H1 (cell line): ENCODE measurements at regions not wholly inside any gene's neighbourhood (a gene's known extent, or its start where the extent isn't known, plus 50 kb on each side); places are given as distances from the start of the nearest gene placed in this dataset.

Source experiments
- CTCF ChIA-PET: fragments of 300-600 bp; sonication (Branson Sonifier 250); formaldehyde crosslinking; loops from one replicate; lab custom pipeline; 2021; ENCODE audit not compliant: partially characterized antibody; lab: Charles Lee
- POLR2A ChIA-PET: fragments of 300-600 bp; sonication (Branson Sonifier 250); formaldehyde crosslinking; loops from one replicate; lab custom pipeline; 2021; ENCODE audit warnings: inconsistent platforms; ENCODE audit not compliant: partially characterized antibody; lab: Charles Lee
- DNase-seq, 2 experiments: peaks; one replicate each; pipeline versions ENCODE4 v3.0.0 to v3.0.0-alpha.2; 2010 to 2022; ENCODE audit warnings: low spot score in 2 of 2, low read depth in 1 of 2, mixed read lengths in 1 of 2
- FAIRE-seq: peaks from 2 replicates; lab custom pipeline; 2011; peaks lifted over from hg19 to GRCh38; lab: Jason Lieb, UNC
- H2AFZ ChIP-seq: 2 replicates; pipeline ENCODE4 v1.8.1; 2012; ENCODE audit warnings: low read length, inconsistent platforms
- H2AK5ac ChIP-seq: 2 replicates; pipeline ENCODE4 v1.6.1; 2013; ENCODE audit warnings: low read depth, low read length
- H2BK120ac ChIP-seq: replicated peaks from 2 replicates; pipeline ENCODE3; 2013; ENCODE audit warnings: low read depth, low read length, inconsistent platforms
- H2BK12ac ChIP-seq: 2 replicates; pipeline ENCODE4 v1.6.1; 2013; ENCODE audit warnings: low read depth, low read length
- H2BK15ac ChIP-seq: 2 replicates; pipeline ENCODE4 v1.6.1; 2013; ENCODE audit warnings: low read length
- H2BK20ac ChIP-seq: 2 replicates; pipeline ENCODE4 v1.6.1; 2013; ENCODE audit warnings: low read length
- H2BK5ac ChIP-seq: 2 replicates; pipeline ENCODE4 v1.6.1; 2013; ENCODE audit warnings: low read depth, low read length
- H3K14ac ChIP-seq: 2 replicates; pipeline ENCODE4 v1.6.1; 2013; ENCODE audit warnings: inconsistent platforms; ENCODE audit not compliant: insufficient read length
- H3K18ac ChIP-seq: 2 replicates; pipeline ENCODE4 v1.6.1; 2013; ENCODE audit warnings: low read length; ENCODE audit errors: extremely low read depth
- H3K23ac ChIP-seq: 2 replicates; pipeline ENCODE4 v1.6.1; 2013; ENCODE audit warnings: inconsistent platforms; ENCODE audit not compliant: insufficient read length
- H3K23me2 ChIP-seq: 2 replicates; pipeline ENCODE4 v1.6.1; 2013; ENCODE audit warnings: low read depth, low read length
- H3K27ac ChIP-seq: 2 replicates; pipeline ENCODE4 v1.6.1; 2011; ENCODE audit warnings: low read depth, low read length, inconsistent platforms
- H3K27me3 ChIP-seq, 4 experiments: replicated peaks in 1 of 4; 1 replicate in 1 of 4; 2 replicates in 3 of 4; pipeline versions ENCODE4 v1.6.1 to v1.8.1; 2011 to 2013; ENCODE audit warnings: low read length in 3 of 4, mild to moderate bottlenecking in 3 of 4, inconsistent platforms in 2 of 4, mixed read lengths in 2 of 4, moderate library complexity in 1 of 4; ENCODE audit not compliant: control insufficient read depth in 3 of 4, insufficient read depth in 3 of 4; ENCODE audit errors: extremely low read depth in 1 of 4
- H3K36me3 ChIP-seq, 4 experiments: 2 replicates each; pipeline versions ENCODE4 v1.6.1 to v1.8.1; 2011 to 2013; ENCODE audit warnings: mild to moderate bottlenecking in 4 of 4, low read length in 3 of 4, moderate library complexity in 2 of 4, control low read depth in 1 of 4, inconsistent platforms in 1 of 4; ENCODE audit not compliant: insufficient read depth in 4 of 4, control insufficient read depth in 2 of 4
- H3K4ac ChIP-seq: replicated peaks from 2 replicates; pipeline ENCODE3; 2013; ENCODE audit warnings: low read length, low read depth, mixed read lengths, inconsistent platforms; ENCODE audit not compliant: insufficient read length
- H3K4me1 ChIP-seq, 4 experiments: replicated peaks in 1 of 4; 1 replicate in 1 of 4; 2 replicates in 3 of 4; pipeline versions ENCODE4 v1.6.1 to v1.8.1; 2011 to 2013; ENCODE audit warnings: low read length in 3 of 4, inconsistent platforms in 2 of 4, mixed read lengths in 1 of 4; ENCODE audit not compliant: insufficient read depth in 4 of 4, control insufficient read depth in 3 of 4
- H3K4me2 ChIP-seq, 2 experiments: 2 replicates each; pipeline versions ENCODE4 v1.6.1 to v1.8.1; 2011 to 2013; ENCODE audit warnings: low read depth in 2 of 2, low read length in 2 of 2, control low read depth in 1 of 2, inconsistent platforms in 1 of 2, mild to moderate bottlenecking in 1 of 2; ENCODE audit not compliant: insufficient read depth in 1 of 2
- H3K4me3 ChIP-seq, 4 experiments: fragments of 200-600, 300-600 bp in 1 of 4; sonication (generic), shearing (Covaris generic), sonication (Bioruptor Twin) in 1 of 4; 2 replicates each; pipeline versions ENCODE4 v1.5.1 to v1.8.1; 2011 to 2016; ENCODE audit warnings: low read length in 4 of 4, low read depth in 3 of 4, control low read depth in 2 of 4, inconsistent platforms in 2 of 4, mild to moderate bottlenecking in 2 of 4, mixed read lengths in 1 of 4, moderate library complexity in 1 of 4; ENCODE audit not compliant: insufficient read depth in 2 of 4; ENCODE audit errors: extremely low read depth in 1 of 4
- H3K56ac ChIP-seq: replicated peaks from 2 replicates; pipeline ENCODE3; 2013; ENCODE audit warnings: low read depth, mild to moderate bottlenecking, mixed read lengths, low read length, inconsistent platforms; ENCODE audit not compliant: insufficient read length
- H3K79me1 ChIP-seq: 2 replicates; pipeline ENCODE4 v1.6.1; 2013; ENCODE audit warnings: low read depth, low read length, control low read depth
- H3K79me2 ChIP-seq, 2 experiments: 2 replicates each; pipeline versions ENCODE4 v1.6.1 to v1.8.1; 2012 to 2013; ENCODE audit warnings: low read length in 2 of 2, mild to moderate bottlenecking in 2 of 2, inconsistent platforms in 1 of 2; ENCODE audit not compliant: insufficient read depth in 2 of 2, control insufficient read depth in 1 of 2
- H3K9ac ChIP-seq, 4 experiments: replicated peaks in 1 of 4; 1 replicate in 1 of 4; 2 replicates in 3 of 4; pipeline versions ENCODE4 v1.6.1 to v1.8.1; 2011 to 2013; ENCODE audit warnings: low read depth in 3 of 4, low read length in 3 of 4, control low read depth in 2 of 4, mild to moderate bottlenecking in 2 of 4, moderate library complexity in 2 of 4, inconsistent platforms in 1 of 4; ENCODE audit errors: extremely low read depth in 1 of 4
- H3K9me3 ChIP-seq, 2 experiments: 2 replicates each; pipeline versions ENCODE4 v1.6.1 to v1.8.1; 2012 to 2013; ENCODE audit warnings: mild to moderate bottlenecking in 2 of 2, moderate library complexity in 2 of 2, control low read depth in 1 of 2, inconsistent platforms in 1 of 2, low read depth in 1 of 2, low read length in 1 of 2, mixed read lengths in 1 of 2; ENCODE audit not compliant: insufficient read depth in 2 of 2
- H4K20me1 ChIP-seq, 2 experiments: replicated peaks in 1 of 2; 2 replicates each; pipeline versions ENCODE3 to v1.8.1; 2011 to 2013; ENCODE audit warnings: inconsistent platforms in 2 of 2, low read length in 2 of 2, mild to moderate bottlenecking in 1 of 2; ENCODE audit not compliant: insufficient read depth in 2 of 2, control insufficient read depth in 1 of 2
- H4K5ac ChIP-seq: 2 replicates; pipeline ENCODE4 v1.6.1; 2013; ENCODE audit warnings: low read length, low read depth, mixed read lengths, inconsistent platforms; ENCODE audit not compliant: insufficient read length
- H4K8ac ChIP-seq: 2 replicates; pipeline ENCODE4 v1.8.0; 2013; ENCODE audit warnings: mild to moderate bottlenecking, moderate library complexity, low read length, inconsistent platforms; ENCODE audit not compliant: insufficient read depth; ENCODE audit errors: extremely low read depth
- H4K91ac ChIP-seq: replicated peaks from 2 replicates; pipeline ENCODE3; 2013; ENCODE audit warnings: low read length, mixed read lengths, inconsistent platforms; ENCODE audit not compliant: insufficient read length
- EZH2 ChIP-seq: fragments of 200-600 bp; sonication (generic); IDR thresholded peaks from 2 replicates; pipeline ENCODE4 v1.7.1; 2012; ENCODE audit warnings: low read depth, mild to moderate bottlenecking, moderate library complexity, low read length, inconsistent platforms; ENCODE audit not compliant: severe bottlenecking
- KDM1A ChIP-seq: fragments of 200-600, 300-600 bp; sonication (generic); IDR thresholded peaks from 2 replicates; pipeline ENCODE4 v1.7.1; 2016; ENCODE audit warnings: mild to moderate bottlenecking, low read length, borderline replicate concordance
- PHF8 ChIP-seq: fragments of 200-600 bp; sonication (generic); conservative IDR thresholded peaks from 2 replicates; pipeline ENCODE4 v1.7.1; 2012; ENCODE audit warnings: low read depth, mild to moderate bottlenecking, inconsistent platforms, low read length, moderate library complexity
- POU5F1 ChIP-seq: IDR thresholded peaks from 2 replicates; pipeline ENCODE4 v1.6.1; 2011; ENCODE audit warnings: low read depth, mild to moderate bottlenecking, low read length, moderate library complexity
- RBBP5 ChIP-seq: IDR thresholded peaks from 2 replicates; pipeline ENCODE4 v1.7.1; 2012; ENCODE audit warnings: low read depth, mild to moderate bottlenecking, inconsistent platforms, low read length, moderate library complexity, borderline replicate concordance
- RXRA ChIP-seq: IDR thresholded peaks from 2 replicates; pipeline ENCODE4 v1.6.1; 2011; ENCODE audit warnings: low read depth, mild to moderate bottlenecking, low read length, moderate library complexity; ENCODE audit not compliant: insufficient read depth
- TF ChIP-seq, protein P1 (sequence below): IDR thresholded peaks from 2 replicates; pipeline ENCODE4 v1.6.1; 2012; ENCODE audit warnings: low read length, inconsistent platforms

DNA sequence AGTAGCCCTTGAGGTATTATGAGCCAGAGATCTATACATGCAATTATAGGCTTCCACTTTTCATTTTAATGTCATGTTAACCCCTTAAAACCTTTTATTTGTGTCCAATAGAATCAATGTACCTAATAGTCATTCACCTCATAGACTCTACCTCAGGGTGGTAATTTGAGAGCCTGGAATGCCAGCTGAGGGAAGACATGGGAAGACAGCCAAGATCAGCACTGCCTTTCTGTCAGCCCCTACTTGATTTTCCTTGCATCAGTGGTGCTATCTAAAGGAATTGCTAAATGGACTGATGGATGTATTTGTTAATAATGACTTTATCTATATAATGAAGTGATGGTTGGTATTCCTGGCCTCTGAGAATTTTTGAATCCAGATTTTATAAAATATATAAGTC lies 113.3 kb upstream of the GBE1 start:
- H3K18ac ChIP-seq: no peak overlapping the region
- POLR2A ChIA-PET: interaction anchor here (1.0 kb wide), 1 partner anchor 114 kb away, joined by 3 read pairs; no protein-coding TSS in a partner anchor
- H2BK20ac ChIP-seq: no peak overlapping the region
- DNase-seq (no peak), FAIRE-seq (no peak)
- no peaks in the 10 kb centered on the region for H3K79me1 ChIP-seq
- no peak overlapping the region for H3K9ac ChIP-seq
- H3K4me3 ChIP-seq: no peak overlapping the region
- no peak overlapping the region for H4K91ac ChIP-seq
- H3K36me3 ChIP-seq: no peaks in the 10 kb centered on the region; a peak in 1 of 8 replicates
- H3K79me2 ChIP-seq: no peaks in the 10 kb centered on the region
- no peak overlapping the region for H3K27ac ChIP-seq
- H4K5ac ChIP-seq: no peak overlapping the region
- H3K4me1 ChIP-seq: no peaks in the 10 kb centered on the region
- no peak overlapping the region for H3K23ac ChIP-seq
- H3K23me2 ChIP-seq: no peaks in the 10 kb centered on the region; the same call in 1 of the 2 replicates
- no peak overlapping the region for H3K4ac ChIP-seq
- no peak overlapping the region for H2BK12ac ChIP-seq
- CTCF ChIA-PET: interaction anchor here (0.7 to 1.8 kb wide), 4 partner anchors 10 to 258 kb away, joined by 3 to 4 read pairs (median 4); no protein-coding TSS in a partner anchor
- no peak overlapping the region for H3K14ac ChIP-seq
- no peak overlapping the region for H2BK15ac ChIP-seq
- H4K8ac ChIP-seq: no peak overlapping the region
- peaks cover 13 to 17% of the 10 kb centered on the region in 2 experiments for H3K9me3 ChIP-seq
- no peak overlapping the region for H2BK5ac ChIP-seq
- no peak for TF ChIP-seq KDM1A
- TF ChIP-seq, protein P1, sequence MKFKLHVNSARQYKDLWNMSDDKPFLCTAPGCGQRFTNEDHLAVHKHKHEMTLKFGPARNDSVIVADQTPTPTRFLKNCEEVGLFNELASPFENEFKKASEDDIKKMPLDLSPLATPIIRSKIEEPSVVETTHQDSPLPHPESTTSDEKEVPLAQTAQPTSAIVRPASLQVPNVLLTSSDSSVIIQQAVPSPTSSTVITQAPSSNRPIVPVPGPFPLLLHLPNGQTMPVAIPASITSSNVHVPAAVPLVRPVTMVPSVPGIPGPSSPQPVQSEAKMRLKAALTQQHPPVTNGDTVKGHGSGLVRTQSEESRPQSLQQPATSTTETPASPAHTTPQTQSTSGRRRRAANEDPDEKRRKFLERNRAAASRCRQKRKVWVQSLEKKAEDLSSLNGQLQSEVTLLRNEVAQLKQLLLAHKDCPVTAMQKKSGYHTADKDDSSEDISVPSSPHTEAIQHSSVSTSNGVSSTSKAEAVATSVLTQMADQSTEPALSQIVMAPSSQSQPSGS: no peak
- TF ChIP-seq RBBP5: no peak
- no peak for TF ChIP-seq POU5F1
- TF ChIP-seq EZH2: no peak
- TF ChIP-seq RXRA: no peak
- TF ChIP-seq PHF8: no peak
- H2BK120ac ChIP-seq: no peak overlapping the region
- no peak overlapping the region for H3K4me2 ChIP-seq
- H2AK5ac ChIP-seq: no peak overlapping the region
- H4K20me1 ChIP-seq: no peaks in the 10 kb centered on the region
- H2AFZ ChIP-seq: no peak overlapping the region
- H3K27me3 ChIP-seq: no peaks in the 10 kb centered on the region
- no peak overlapping the region for H3K56ac ChIP-seq
